ENCODE measurements at regions not wholly inside any gene's neighbourhood (a gene's known extent, or its start where the extent isn't known, plus 50 kb on each side); places are given as distances from the start of the nearest gene placed in this dataset.

DNA sequence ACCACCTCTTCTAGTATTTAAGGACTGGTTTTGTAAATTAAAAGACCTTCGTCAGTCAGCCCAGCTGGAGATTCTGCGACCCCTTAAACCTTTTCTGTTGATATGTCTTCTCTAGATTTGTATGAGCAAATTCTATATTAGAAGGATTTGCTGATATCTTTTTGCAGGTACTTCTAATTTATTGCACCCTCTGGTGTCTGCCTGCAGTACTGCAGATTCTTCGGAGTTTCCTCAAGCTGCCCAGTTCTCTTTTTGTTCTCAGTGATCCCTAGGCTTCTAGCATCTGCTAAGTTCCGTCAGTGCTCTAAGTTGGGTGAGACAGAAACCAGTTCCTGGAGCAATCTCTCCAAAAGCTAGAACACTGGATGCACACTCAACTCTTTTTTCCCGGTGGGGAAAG, 545.2 kb downstream of the C4orf33 start:
- H3K4me3 ChIP-seq (replicated peaks; ENCODE audit: low read depth, low read length) = no peak overlapping the region
- TF ChIP-seq, protein P1, sequence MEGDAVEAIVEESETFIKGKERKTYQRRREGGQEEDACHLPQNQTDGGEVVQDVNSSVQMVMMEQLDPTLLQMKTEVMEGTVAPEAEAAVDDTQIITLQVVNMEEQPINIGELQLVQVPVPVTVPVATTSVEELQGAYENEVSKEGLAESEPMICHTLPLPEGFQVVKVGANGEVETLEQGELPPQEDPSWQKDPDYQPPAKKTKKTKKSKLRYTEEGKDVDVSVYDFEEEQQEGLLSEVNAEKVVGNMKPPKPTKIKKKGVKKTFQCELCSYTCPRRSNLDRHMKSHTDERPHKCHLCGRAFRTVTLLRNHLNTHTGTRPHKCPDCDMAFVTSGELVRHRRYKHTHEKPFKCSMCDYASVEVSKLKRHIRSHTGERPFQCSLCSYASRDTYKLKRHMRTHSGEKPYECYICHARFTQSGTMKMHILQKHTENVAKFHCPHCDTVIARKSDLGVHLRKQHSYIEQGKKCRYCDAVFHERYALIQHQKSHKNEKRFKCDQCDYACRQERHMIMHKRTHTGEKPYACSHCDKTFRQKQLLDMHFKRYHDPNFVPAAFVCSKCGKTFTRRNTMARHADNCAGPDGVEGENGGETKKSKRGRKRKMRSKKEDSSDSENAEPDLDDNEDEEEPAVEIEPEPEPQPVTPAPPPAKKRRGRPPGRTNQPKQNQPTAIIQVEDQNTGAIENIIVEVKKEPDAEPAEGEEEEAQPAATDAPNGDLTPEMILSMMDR (IDR thresholded peaks at IDR 0.05; ENCODE audit: low read length, missing control alignments) = peak; percentile 85
- DNase-seq (ENCODE audit: low read depth) = peak; percentile 77

- TF ChIP-seq, protein P1 (IDR thresholded peaks at IDR 0.05; ENCODE audit: low read length, missing control alignments) = no peak
- no peak for DNase-seq (ENCODE audit: low read depth)
- H3K4me3 ChIP-seq (replicated peaks; ENCODE audit: low read depth, low read length) = no peak overlapping the region
Measured at GRCh38 chr4:129645461-129645860, 549.5 kb downstream of the C4orf33 start.

DNA sequence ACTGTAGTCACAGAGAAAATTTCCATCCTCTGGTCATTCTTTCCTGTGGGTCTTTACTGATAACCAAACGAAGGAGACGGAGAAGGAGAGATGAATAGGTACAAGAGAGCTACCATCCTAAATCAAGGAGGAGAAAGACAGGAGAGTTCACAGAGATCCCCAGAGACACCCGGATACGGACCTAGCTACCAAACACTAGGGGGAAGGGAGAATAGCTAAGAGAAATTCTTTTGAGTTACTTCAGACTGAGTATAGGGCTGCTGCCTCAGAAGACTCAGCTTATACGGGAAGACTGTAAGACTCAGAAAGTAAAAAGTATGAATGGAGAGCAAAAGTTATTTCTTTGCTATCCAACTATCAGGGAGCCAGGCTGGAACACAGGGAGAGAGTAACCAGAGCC, 572.1 kb downstream of the C4orf33 start:
- no peak for DNase-seq (ENCODE audit: low read depth)
- TF ChIP-seq, protein P1 (IDR thresholded peaks at IDR 0.05; ENCODE audit: low read length, missing control alignments) = no peak
- no peak overlapping the region for H3K4me3 ChIP-seq (replicated peaks; ENCODE audit: low read depth, low read length)

GRCh38 chr4:129672941-129673340, 577.0 kb downstream of the C4orf33 start:
- DNase-seq (ENCODE audit: low read depth) = no peak
- H3K4me3 ChIP-seq (replicated peaks; ENCODE audit: low read depth, low read length) = no peak overlapping the region
- TF ChIP-seq, protein P1 (IDR thresholded peaks at IDR 0.05; ENCODE audit: low read length, missing control alignments) = no peak

GRCh38 chr4:129675036-129675435, 579.1 kb downstream of the C4orf33 start:
- TF ChIP-seq, protein P1 (IDR thresholded peaks at IDR 0.05; ENCODE audit: low read length, missing control alignments) = no peak
- DNase-seq (ENCODE audit: low read depth) = no peak
- no peak overlapping the region for H3K4me3 ChIP-seq (replicated peaks; ENCODE audit: low read depth, low read length)

DNA sequence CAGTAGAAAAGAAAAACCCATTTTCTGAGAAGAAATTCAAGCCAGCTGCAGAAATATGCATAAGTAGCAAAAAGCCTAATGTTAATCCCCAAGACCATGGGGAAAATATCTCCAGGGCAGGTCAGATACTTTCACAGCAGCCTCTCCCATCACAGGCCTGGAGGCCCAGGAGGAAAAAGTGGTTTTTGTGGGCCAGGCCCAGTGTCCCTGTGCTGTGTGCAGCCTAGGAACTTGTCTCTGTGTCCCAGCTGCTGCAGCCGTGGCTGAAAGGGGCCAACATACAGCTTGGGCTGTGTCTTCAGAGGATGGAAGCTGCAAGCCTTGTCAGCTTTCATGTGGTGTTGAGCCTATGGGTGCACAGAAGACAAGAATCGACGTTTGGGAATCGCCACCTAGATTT, 581.0 kb downstream of the C4orf33 start:
- DNase-seq (ENCODE audit: low read depth) = no peak
- TF ChIP-seq, protein P1 (IDR thresholded peaks at IDR 0.05; ENCODE audit: low read length, missing control alignments) = no peak
- H3K4me3 ChIP-seq (replicated peaks; ENCODE audit: low read depth, low read length) = no peak overlapping the region

DNA sequence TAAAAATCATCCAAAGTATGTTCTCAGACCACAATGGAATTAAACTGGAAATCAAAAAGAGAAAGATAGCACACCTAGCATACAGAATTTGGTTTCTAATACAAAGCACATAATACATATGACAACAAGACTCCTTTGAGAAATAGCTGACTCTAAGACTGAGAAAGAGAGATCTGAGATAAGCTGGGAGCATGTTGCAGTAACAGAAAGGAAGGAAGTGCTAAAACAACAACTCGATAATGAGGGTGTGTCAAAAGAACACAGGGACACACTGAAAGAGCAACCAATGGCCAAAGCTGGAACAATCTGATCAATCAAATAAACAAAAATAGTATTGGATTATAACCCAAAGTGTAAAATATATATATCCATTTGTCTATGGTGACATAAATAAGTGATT, 586.6 kb downstream of the C4orf33 start:
- TF ChIP-seq, protein P1 (IDR thresholded peaks at IDR 0.05; ENCODE audit: low read length, missing control alignments) = no peak
- no peak for DNase-seq (ENCODE audit: low read depth)

More for the DNA sequence above, 586.6 kb downstream of the C4orf33 start:
- no peak overlapping the region for H3K4me3 ChIP-seq (replicated peaks; ENCODE audit: low read depth, low read length)
